ENCODE measurements at regions not wholly inside any gene's neighbourhood (a gene's known extent, or its start where the extent isn't known, plus 50 kb on each side); places are given as distances from the start of the nearest gene placed in this dataset.

DNA sequence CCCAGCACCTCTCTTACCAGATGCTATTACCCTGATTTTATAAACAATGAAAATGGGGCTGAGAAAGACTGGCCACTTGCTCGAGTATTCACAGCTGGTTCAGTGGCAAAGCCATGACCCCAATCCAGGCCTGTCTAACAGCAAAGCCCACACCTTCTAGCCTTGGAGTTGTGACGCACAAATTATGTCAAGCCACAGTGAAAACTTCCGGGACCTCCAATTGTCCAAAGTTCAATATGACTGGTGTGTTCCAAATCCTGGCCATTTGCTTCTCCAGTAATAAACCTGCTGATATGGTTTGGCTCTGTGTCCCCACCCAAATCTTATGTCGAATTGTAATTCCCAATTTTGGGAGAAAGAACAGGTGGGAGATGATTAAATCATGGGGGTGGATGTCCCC is 64.7 kb upstream of the RIOK3 start:
- TF ChIP-seq EZH2phosphoT487 (IDR thresholded peaks at IDR 0.05; ENCODE audit: borderline replicate concordance, low read depth, low read length) = no peak
- TF ChIP-seq, protein P1, sequence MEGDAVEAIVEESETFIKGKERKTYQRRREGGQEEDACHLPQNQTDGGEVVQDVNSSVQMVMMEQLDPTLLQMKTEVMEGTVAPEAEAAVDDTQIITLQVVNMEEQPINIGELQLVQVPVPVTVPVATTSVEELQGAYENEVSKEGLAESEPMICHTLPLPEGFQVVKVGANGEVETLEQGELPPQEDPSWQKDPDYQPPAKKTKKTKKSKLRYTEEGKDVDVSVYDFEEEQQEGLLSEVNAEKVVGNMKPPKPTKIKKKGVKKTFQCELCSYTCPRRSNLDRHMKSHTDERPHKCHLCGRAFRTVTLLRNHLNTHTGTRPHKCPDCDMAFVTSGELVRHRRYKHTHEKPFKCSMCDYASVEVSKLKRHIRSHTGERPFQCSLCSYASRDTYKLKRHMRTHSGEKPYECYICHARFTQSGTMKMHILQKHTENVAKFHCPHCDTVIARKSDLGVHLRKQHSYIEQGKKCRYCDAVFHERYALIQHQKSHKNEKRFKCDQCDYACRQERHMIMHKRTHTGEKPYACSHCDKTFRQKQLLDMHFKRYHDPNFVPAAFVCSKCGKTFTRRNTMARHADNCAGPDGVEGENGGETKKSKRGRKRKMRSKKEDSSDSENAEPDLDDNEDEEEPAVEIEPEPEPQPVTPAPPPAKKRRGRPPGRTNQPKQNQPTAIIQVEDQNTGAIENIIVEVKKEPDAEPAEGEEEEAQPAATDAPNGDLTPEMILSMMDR (conservative IDR thresholded peaks at IDR 0.05; ENCODE audit: low read length) = no peak
- CTCF ChIA-PET (ENCODE audit: unreplicated experiment) = no interaction called here
- H3K4me2 ChIP-seq (ENCODE audit: low read length) = no peak overlapping the region
- H2AFZ ChIP-seq (ENCODE audit: low read length) = no peak overlapping the region
- H3K27ac ChIP-seq (ENCODE audit: low read depth, low read length, poor library complexity, severe bottlenecking) = no peak overlapping the region
- intact Hi-C loops (cut with micrococcal nuclease; ENCODE audit: unreplicated experiment) = no loop called here
- no peaks in the 10 kb centered on the region; the same call in 1 of the 2 replicates for H3K36me3 ChIP-seq (ENCODE audit: insufficient read depth, low read length)
- H3K4me3 ChIP-seq (ENCODE audit: low read depth, low read length, poor library complexity, severe bottlenecking) = no peak overlapping the region
- no TSS peak for BruUV-seq (replicated peaks)
- peaks cover 18% of the 10 kb centered on the region for H3K4me1 ChIP-seq (ENCODE audit: insufficient read depth, low read length, poor library complexity, severe bottlenecking)
- no peaks in the 10 kb centered on the region for H4K20me1 ChIP-seq (ENCODE audit: insufficient read depth, low read length)
- H3K9me3 ChIP-seq (ENCODE audit: low read length) = no peaks in the 10 kb centered on the region
- DNase-seq (ENCODE audit: low spot score) = no peak
- POLR2A ChIA-PET = no interaction called here
- no peaks in the 10 kb centered on the region for H3K79me2 ChIP-seq (ENCODE audit: insufficient read depth, low read depth, low read length)
- H3K9me2 ChIP-seq (ENCODE audit: insufficient read depth, low read length) = no peaks in the 10 kb centered on the region

DNA sequence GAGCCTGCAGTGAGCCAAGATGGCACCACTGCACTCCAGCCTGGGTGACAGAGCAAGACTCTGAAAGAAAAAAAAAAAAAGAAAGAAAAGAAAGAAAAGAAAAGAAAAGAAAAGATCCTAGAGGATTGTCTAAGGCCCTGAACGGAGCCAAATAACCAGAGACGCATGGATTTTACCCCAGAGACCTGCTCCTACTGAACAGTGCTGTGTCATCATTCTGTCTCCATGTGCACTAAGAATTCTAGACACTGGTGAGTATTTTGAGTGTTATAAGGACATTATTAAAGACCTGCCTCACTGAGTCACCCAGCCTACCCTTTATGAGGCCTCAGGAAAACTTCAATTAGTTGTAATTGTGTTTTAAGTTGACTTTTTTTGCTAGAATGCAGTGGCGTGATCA is 61.9 kb upstream of the RIOK3 start:
- no TSS peak for BruUV-seq (replicated peaks)
- POLR2A ChIA-PET = no interaction called here
- no peaks in the 10 kb centered on the region for H3K9me3 ChIP-seq (ENCODE audit: low read length)
- H3K4me1 ChIP-seq (ENCODE audit: insufficient read depth, low read length, poor library complexity, severe bottlenecking) = no peaks in the 10 kb centered on the region
- no peaks in the 10 kb centered on the region for H4K20me1 ChIP-seq (ENCODE audit: insufficient read depth, low read length)
- H3K36me3 ChIP-seq (ENCODE audit: insufficient read depth, low read length) = peaks cover 4% of the 10 kb centered on the region
- intact Hi-C loops (cut with micrococcal nuclease; ENCODE audit: unreplicated experiment) = no loop called here
- H2AFZ ChIP-seq (ENCODE audit: low read length) = no peak overlapping the region
- H3K4me3 ChIP-seq (ENCODE audit: low read depth, low read length, poor library complexity, severe bottlenecking) = no peak overlapping the region
- H3K79me2 ChIP-seq (ENCODE audit: insufficient read depth, low read depth, low read length) = no peaks in the 10 kb centered on the region
- no peaks in the 10 kb centered on the region for H3K9me2 ChIP-seq (ENCODE audit: insufficient read depth, low read length)
- TF ChIP-seq, protein P1 (conservative IDR thresholded peaks at IDR 0.05; ENCODE audit: low read length) = no peak
- TF ChIP-seq EZH2phosphoT487 (IDR thresholded peaks at IDR 0.05; ENCODE audit: borderline replicate concordance, low read depth, low read length) = no peak
- H3K4me2 ChIP-seq (ENCODE audit: low read length) = no peak overlapping the region
- CTCF ChIA-PET (ENCODE audit: unreplicated experiment) = no interaction called here
- DNase-seq (ENCODE audit: low spot score) = no peak
- H3K27ac ChIP-seq (ENCODE audit: low read depth, low read length, poor library complexity, severe bottlenecking) = no peak overlapping the region

DNA sequence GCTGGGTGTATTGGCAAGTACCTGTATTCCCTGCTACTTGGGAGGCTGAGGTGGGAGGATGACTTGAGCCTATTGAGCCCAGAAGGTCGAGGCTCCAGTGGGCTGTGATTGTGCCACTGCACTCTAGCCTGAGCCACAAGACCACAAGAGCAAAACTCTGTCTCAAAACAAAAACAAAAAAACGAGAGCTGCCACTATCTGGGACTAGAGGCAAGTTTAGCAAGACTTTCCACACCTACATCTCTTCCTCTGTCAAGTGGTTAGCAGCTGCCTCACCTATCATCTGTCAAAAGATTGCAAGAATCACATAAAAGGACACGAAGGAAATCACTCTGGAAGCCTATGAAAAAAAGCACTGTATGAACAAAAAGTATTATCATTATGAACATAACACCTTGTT is 55.2 kb upstream of the RIOK3 start:
- no peak overlapping the region for H3K4me3 ChIP-seq (ENCODE audit: low read depth, low read length, poor library complexity, severe bottlenecking)
- no peak overlapping the region for H3K27ac ChIP-seq (ENCODE audit: low read depth, low read length, poor library complexity, severe bottlenecking)
- H3K4me1 ChIP-seq (ENCODE audit: insufficient read depth, low read length, poor library complexity, severe bottlenecking) = no peaks in the 10 kb centered on the region
- intact Hi-C loops (cut with micrococcal nuclease; ENCODE audit: unreplicated experiment) = no loop called here
- H4K20me1 ChIP-seq (ENCODE audit: insufficient read depth, low read length) = no peaks in the 10 kb centered on the region
- H3K36me3 ChIP-seq (ENCODE audit: insufficient read depth, low read length) = peaks cover 13% of the 10 kb centered on the region
- no peaks in the 10 kb centered on the region for H3K79me2 ChIP-seq (ENCODE audit: insufficient read depth, low read depth, low read length)
- POLR2A ChIA-PET = interaction anchor here (0.5 to 1.1 kb wide), 2 partner anchors 37 to 81 kb away, joined by 3 read pairs; no protein-coding TSS in a partner anchor
- no peak overlapping the region for H2AFZ ChIP-seq (ENCODE audit: low read length)
- TF ChIP-seq, protein P1 (conservative IDR thresholded peaks at IDR 0.05; ENCODE audit: low read length) = no peak
- no peak for TF ChIP-seq EZH2phosphoT487 (IDR thresholded peaks at IDR 0.05; ENCODE audit: borderline replicate concordance, low read depth, low read length)
- no peaks in the 10 kb centered on the region for H3K9me2 ChIP-seq (ENCODE audit: insufficient read depth, low read length)
- CTCF ChIA-PET (ENCODE audit: unreplicated experiment) = no interaction called here
- no TSS peak for BruUV-seq (replicated peaks)
- H3K9me3 ChIP-seq (ENCODE audit: low read length) = no peaks in the 10 kb centered on the region
- no peak for DNase-seq (ENCODE audit: low spot score)
- no peak overlapping the region for H3K4me2 ChIP-seq (ENCODE audit: low read length)
